ENCODE measurements at regions not wholly inside any gene's neighbourhood (a gene's known extent, or its start where the extent isn't known, plus 50 kb on each side); places are given as distances from the start of the nearest gene placed in this dataset.

GRCh38 chr5:167336161-167336560, 955.3 kb upstream of the WWC1 start:
- Histone ChIP-seq H3K79me2 (ENCODE audit: insufficient read depth, low read length) (no peaks in the 10 kb centered on the region), H3K27ac (ENCODE audit: low read depth, low read length, poor library complexity, severe bottlenecking) (no peak overlapping the region), H4K20me1 (ENCODE audit: insufficient read depth, low read length) (no peaks in the 10 kb centered on the region), H3K4me2 (ENCODE audit: low read length) (no peak overlapping the region), H3K9ac (ENCODE audit: low read length) (no peak overlapping the region), H3K9me3 (ENCODE audit: low read length) (no peaks in the 10 kb centered on the region), H3K9me2 (ENCODE audit: low read depth, low read length) (no peaks in the 10 kb centered on the region), H3K27me3 (ENCODE audit: insufficient read depth, low read length) (no peaks in the 10 kb centered on the region), H3K4me1 (ENCODE audit: insufficient read depth, low read length, severe bottlenecking) (no peaks in the 10 kb centered on the region), H2AFZ (ENCODE audit: low read length) (no peak overlapping the region), H3K4me3 (ENCODE audit: low read depth, low read length, poor library complexity, severe bottlenecking) (no peak overlapping the region), H3K36me3 (ENCODE audit: insufficient read depth, low read length) (no peaks in the 10 kb centered on the region), H3F3A (ENCODE audit: insufficient read depth, low read length) (no peaks in the 10 kb centered on the region)
- no peak for TF ChIP-seq CTCF (IDR thresholded peaks at IDR 0.05; ENCODE audit: low read length)
- TF ChIP-seq EZH2 (IDR thresholded peaks at IDR 0.05; ENCODE audit: borderline replicate concordance, low read length): no peak

GRCh38 chr5:167339205-167339604, 952.2 kb upstream of the WWC1 start:
- Histone ChIP-seq H3K27me3 (ENCODE audit: insufficient read depth, low read length) (no peaks in the 10 kb centered on the region), H4K20me1 (ENCODE audit: insufficient read depth, low read length) (no peaks in the 10 kb centered on the region), H3K79me2 (ENCODE audit: insufficient read depth, low read length) (no peaks in the 10 kb centered on the region), H2AFZ (ENCODE audit: low read length) (no peak overlapping the region), H3K9me2 (ENCODE audit: low read depth, low read length) (no peaks in the 10 kb centered on the region), H3K4me1 (ENCODE audit: insufficient read depth, low read length, severe bottlenecking) (no peaks in the 10 kb centered on the region), H3K36me3 (ENCODE audit: insufficient read depth, low read length) (no peaks in the 10 kb centered on the region), H3K4me3 (ENCODE audit: low read depth, low read length, poor library complexity, severe bottlenecking) (no peak overlapping the region), H3K4me2 (ENCODE audit: low read length) (no peak overlapping the region), H3K27ac (ENCODE audit: low read depth, low read length, poor library complexity, severe bottlenecking) (no peak overlapping the region), H3K9me3 (ENCODE audit: low read length) (no peaks in the 10 kb centered on the region), H3K9ac (ENCODE audit: low read length) (no peak overlapping the region), H3F3A (ENCODE audit: insufficient read depth, low read length) (no peaks in the 10 kb centered on the region)
- TF ChIP-seq EZH2 (IDR thresholded peaks at IDR 0.05; ENCODE audit: borderline replicate concordance, low read length) (no peak), CTCF (IDR thresholded peaks at IDR 0.05; ENCODE audit: low read length) (no peak)

DNA sequence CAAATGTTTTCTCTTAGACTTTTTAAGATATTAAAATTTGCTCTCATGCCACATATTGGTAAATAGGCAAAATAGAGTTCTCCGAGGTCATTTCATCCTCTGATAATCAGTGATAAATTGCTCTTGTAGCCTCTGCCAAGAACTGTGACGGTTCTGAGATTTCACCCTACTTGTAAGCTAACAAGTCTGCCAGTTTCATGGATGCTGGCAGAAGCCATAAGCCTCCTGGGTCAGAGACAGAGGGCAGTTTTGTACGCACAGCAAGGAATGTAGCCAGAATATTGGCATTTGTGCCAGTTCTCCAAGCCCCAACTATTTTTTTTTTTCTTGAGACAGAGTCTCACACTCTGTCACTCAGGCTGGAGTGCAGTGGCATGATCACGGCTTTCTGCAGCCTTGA, 945.0 kb upstream of the WWC1 start:
- no peak overlapping the region for H3K9ac ChIP-seq (ENCODE audit: low read length)
- H3K4me2 ChIP-seq (ENCODE audit: low read length): no peak overlapping the region
- no peaks in the 10 kb centered on the region for H3K79me2 ChIP-seq (ENCODE audit: insufficient read depth, low read length)
- no peaks in the 10 kb centered on the region for H3K36me3 ChIP-seq (ENCODE audit: insufficient read depth, low read length)
- H3F3A ChIP-seq (ENCODE audit: insufficient read depth, low read length): no peaks in the 10 kb centered on the region
- no peak overlapping the region for H3K4me3 ChIP-seq (ENCODE audit: low read depth, low read length, poor library complexity, severe bottlenecking)
- no peaks in the 10 kb centered on the region for H4K20me1 ChIP-seq (ENCODE audit: insufficient read depth, low read length)
- no peaks in the 10 kb centered on the region for H3K27me3 ChIP-seq (ENCODE audit: insufficient read depth, low read length)
- no peak overlapping the region for H3K27ac ChIP-seq (ENCODE audit: low read depth, low read length, poor library complexity, severe bottlenecking)
- H3K9me2 ChIP-seq (ENCODE audit: low read depth, low read length): no peaks in the 10 kb centered on the region
- TF ChIP-seq EZH2 (IDR thresholded peaks at IDR 0.05; ENCODE audit: borderline replicate concordance, low read length): no peak
- TF ChIP-seq CTCF (IDR thresholded peaks at IDR 0.05; ENCODE audit: low read length): no peak
- H3K9me3 ChIP-seq (ENCODE audit: low read length): no peaks in the 10 kb centered on the region
- H3K4me1 ChIP-seq (ENCODE audit: insufficient read depth, low read length, severe bottlenecking): no peaks in the 10 kb centered on the region
- H2AFZ ChIP-seq (ENCODE audit: low read length): no peak overlapping the region
